GM21526 (cell line): ENCODE measurements at regions not wholly inside any gene's neighbourhood (a gene's known extent, or its start where the extent isn't known, plus 50 kb on each side); places are given as distances from the start of the nearest gene placed in this dataset.

Source experiments
- ATAC-seq: cut with Tn5 transposase; IDR thresholded peaks from one replicate; pipeline ENCODE4 v1.9.1; 2021; ENCODE audit warnings: moderate library complexity; ENCODE audit not compliant: unreplicated experiment, low FRiP score

- no peak for ATAC-seq
Measured at GRCh38 chr16:80027007-80027965, 426.7 kb upstream of the MAF start.

GRCh38 chr16:80025236-80025635 lies 424.7 kb upstream of the MAF start:
- no peak for ATAC-seq

- ATAC-seq: no peak
Measured at GRCh38 chr16:80024443-80024842, 423.9 kb upstream of the MAF start.

DNA sequence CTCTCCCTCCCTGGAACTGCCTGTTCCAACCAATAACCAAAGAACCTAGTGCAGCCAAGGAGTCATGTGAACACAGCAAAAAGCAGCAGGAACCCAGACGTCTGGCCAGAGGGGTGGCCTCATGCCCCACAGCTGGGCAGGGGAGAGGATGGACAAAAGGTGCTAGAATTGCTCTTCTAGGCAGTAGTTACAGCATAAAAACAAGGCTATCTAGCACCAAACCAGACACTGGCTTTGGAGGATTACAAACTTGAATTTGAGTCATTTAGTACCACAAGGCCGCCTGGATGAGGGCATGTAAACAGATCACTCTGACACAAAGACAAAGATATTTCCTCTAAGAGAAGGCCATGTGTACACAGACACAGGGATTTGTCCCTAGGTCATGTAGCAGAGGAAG lies 423.3 kb upstream of the MAF start:
- no peak for ATAC-seq

DNA sequence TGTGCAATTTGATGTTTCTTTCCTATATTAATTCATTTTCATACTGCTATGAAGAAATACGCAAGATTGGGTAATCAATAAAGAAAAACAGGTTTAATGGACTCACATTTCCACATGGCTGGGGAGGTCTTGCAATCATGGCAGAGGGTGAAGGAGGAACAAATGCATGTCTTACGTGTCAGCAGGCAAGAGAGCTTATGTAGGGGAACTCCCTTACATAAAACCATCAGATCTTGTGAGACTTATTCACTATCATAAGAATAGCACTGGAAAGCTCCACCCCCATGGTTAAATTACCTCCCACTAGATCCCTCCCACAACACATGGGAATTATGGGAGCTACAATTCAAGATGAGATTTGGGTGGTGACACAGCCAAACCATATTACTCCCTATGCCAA lies 418.9 kb upstream of the MAF start:
- ATAC-seq: no peak

DNA sequence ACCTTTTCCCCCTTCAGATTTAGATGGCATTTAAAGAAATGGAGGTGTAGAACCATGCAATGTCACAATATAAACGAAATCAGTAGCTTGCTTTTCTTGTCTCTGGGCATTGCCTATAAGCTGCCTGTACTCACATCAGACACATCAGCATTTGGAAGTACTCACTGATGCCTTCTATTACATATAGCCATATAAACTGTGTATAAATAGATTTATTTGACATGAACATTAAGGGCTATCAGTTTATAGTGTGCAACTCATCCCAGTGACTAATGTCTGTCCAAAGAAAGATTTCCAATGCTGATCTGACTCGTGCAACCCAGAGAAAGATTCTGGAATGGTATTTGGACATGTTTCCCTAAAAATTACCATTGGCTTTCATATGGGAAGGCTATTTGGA lies 417.9 kb upstream of the MAF start:
- ATAC-seq: no peak

DNA sequence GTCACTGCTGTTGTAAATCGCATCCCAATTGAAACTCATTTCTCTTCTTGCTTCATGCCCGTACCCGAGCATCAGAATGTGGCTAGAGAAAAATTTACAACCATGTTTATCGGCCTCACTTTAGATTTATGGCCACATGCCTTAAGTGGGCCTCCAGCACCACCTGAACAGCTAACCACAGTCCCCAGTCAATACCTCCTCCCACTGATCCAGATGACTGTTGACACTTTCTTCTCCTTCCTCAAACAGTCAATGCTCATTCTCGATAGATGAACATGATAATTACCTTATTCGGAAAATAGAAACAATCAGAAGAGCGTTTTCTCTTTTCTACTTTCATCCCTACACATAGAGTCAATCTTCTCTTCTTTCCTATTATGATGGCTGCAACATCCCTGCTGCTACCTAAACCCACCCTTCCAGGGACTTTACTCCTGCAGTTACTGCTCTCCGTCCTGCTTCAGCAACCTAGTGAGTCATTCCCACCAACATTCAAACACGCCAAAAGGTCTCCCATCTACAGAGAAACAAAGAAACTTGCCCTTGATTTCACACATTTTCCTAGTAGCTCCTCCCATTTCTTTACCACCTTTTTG lies 416.3 kb upstream of the MAF start:
- no peak for ATAC-seq

DNA sequence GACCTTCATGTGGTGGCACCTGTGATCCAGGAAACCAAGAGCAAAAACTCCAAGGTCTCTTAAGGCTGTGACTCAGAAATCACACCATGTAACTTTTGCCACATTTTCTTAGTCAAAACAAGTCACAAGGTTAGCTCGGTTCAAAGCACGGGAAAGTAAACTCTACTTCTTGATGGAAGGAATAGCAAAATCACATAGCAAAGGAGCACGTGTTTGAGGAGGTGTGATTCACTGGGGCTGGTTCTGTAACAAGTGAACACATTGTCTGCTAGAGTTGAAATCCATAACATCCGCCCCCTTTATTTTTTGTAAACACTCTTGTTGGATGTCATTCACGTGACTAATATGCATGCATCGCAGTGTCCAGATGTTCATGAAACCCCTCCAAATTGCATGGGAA lies 415.0 kb upstream of the MAF start:
- ATAC-seq: no peak

GRCh38 chr16:80014241-80014939 lies 413.9 kb upstream of the MAF start:
- ATAC-seq: no peak

DNA sequence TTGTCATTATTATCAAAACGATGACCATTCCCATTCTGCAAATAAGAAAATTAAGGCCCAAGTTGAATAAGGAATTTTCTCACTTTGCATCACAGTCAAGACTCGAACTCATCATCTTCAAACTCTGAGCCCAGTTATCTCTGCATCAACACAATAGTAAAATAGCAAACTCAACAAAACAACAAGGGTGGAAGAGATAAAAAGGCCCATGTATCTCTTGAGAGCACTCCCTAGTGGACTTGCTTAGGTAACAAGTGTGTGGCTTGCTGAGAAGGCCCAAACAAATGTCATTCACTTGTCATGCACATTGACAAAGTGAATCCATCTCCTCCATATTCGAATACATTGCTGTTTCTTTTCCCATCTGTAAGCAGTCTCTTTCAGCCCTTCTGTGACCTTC lies 412.0 kb upstream of the MAF start:
- no peak for ATAC-seq

DNA sequence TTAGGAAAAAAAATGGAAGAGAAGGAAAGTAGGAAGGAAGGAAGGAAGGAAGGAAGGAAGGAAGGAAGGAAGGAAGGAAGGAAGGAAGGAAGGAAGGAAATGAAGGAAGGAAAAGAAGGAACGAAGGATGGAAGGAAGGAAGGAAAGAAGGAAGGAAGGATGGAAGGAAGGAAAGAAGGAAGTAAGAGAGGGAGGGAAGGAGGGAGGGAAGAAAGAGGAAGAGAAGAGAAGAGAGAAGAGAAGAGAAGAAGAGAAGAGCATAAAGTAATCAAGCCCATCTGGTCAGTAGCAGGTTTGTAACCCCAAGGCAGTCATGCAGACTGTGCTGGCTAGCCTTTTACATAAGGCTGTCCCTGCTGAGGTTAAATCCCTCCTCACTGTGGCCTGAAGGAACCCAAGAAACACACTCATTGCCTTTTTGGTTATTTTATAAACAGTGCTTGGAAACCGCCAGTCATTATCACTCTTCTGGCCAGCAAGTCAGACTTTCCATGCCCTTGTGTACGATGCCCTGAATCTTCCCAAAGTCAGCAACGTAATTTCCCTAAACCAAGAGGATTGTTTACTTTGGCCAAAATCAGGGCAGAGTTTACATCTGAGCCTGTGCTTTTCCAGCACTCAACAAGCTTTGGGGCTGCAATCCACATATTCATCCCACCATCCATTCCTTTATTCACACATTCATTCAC lies 409.6 kb upstream of the MAF start:
- ATAC-seq: no peak

DNA sequence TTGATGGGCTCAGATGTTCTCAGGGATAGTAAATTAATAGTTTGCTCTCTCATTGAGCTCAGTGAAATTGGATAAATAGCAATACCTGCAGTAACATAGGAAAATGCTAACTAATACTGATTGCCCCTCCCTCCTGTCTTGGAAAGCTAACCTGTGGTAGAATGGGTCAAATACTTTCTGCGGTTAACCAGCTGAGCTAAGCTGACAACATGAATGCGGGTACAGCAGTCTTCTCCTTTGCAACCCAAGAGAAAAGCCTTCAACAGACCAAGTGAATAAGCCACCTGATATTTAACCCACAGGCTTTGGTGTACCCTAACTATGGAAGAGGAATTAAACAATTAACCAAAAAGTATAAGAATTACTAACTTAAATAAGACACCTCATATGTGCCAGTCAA lies 408.3 kb upstream of the MAF start:
- no peak for ATAC-seq

DNA sequence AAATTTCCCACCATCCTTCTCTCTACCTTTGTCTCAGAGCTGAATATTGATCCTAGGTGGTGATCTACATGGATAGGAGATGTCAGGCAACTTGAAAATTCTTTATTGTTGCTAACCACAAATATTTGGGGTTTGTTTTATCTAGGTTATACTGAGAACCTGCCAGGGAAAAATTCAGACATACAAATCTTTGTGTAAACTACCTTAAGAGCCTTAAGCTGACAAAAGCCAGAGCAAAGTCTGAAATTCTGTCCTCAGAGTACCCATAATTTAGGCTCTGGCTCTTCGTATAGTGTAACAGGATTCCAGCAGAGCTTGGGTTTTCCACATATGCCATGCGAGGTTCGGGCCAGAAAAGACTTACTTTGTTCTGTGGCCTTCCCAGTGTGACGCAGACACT lies 406.7 kb upstream of the MAF start:
- no peak for ATAC-seq

DNA sequence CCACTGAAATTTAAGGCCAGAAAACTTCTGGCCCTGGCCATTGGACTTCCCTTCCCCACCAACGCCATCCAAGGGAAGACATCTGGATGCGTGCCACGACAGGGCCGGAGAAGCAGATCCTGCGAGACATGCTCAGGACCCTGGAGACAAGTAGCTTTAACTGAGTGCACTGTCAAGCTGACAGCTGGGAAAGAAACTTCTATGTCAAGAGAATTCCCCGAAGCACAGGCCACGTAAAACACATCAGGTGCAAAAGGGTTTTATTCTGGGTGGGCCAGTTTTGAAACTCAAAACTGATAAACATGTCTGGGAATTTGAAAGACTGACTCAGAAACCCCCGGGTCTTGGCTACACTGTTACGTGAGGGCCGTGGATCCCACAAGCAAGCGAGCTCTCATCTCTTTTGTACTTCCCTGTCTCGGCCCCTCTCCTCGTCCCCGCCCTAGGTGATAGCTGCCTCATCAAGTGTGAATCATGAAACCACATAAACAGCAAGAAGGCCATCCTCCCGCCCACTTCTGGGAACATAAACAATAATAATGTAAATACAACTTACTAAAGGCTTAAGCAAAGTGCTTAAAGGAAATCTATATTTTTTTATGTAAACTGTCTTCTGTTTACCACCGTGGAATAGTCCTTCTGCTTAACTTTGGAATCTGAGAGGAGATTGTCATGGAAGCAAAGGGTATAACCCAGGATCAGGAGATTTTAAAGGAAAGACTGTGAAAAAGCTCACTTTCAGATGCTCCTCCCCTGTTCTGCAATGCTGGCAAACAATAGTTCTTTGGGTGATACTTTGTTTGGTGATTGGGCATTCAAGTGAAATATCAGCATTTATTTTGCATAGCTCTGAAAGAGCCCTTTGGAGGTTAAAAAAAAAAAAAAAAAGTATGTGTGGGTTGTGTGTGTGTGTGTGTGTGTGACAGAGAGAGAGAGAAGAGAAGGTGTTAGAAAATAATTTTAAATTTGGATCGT lies 406.0 kb upstream of the MAF start:
- ATAC-seq: no peak

DNA sequence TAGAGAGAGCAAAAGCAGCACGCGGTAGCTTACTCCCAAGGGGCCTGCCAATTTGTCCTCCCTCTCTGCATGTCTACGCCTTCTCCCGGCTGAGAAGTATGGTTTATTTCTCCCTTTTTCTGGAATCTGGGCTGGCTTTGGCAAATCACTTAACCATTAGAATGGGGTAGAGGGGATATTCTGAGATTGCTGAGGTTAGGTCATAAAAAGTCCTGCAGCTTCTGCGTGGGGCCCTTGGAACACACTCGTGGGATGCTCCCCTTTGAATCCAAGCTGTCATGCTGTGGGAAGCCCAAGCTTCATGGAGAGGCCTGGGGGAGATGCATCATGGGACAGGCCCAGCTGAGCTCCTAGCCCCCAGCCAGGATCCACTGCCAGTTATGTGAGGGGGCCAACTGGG lies 403.6 kb upstream of the MAF start:
- ATAC-seq: no peak

DNA sequence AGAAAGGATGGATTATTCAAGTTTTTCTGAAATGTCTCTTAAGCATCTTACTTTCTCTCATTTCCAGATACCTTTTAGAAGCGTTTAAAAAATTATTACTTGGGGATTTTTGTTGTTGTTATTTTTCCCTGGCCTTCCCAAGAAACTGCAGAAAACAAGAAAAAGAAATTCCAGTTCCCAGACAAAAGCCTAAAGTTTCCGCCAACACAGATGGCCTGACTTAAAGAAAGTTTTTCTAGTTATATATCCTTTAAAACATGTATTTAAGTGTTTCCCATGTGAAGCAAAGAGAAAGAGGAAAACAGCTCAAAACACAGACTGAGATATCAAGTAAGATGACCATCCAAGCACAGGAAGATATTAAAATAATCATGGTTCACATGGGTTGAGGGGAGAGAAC lies 401.7 kb upstream of the MAF start:
- no peak for ATAC-seq

DNA sequence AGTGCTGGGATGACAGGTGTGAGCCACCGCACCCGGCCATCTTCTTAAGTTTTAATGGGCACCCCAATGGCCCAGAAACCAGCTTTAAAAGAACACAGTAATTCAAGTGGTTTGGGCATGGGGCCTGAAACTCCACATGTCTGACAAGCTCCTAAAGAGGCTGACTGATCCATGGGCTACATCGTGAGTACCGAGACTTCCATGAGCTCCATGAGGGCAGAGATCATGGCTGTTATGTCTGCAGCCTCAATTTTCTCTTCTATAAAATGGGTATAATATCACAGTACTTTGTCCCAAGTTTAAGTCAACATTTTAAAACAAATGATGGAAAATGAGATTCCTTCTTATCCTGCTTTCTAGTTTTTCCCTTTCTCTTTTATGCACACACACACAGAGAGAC lies 397.6 kb upstream of the MAF start:
- no peak for ATAC-seq

GRCh38 chr16:79997257-79997656 lies 396.7 kb upstream of the MAF start:
- no peak for ATAC-seq

DNA sequence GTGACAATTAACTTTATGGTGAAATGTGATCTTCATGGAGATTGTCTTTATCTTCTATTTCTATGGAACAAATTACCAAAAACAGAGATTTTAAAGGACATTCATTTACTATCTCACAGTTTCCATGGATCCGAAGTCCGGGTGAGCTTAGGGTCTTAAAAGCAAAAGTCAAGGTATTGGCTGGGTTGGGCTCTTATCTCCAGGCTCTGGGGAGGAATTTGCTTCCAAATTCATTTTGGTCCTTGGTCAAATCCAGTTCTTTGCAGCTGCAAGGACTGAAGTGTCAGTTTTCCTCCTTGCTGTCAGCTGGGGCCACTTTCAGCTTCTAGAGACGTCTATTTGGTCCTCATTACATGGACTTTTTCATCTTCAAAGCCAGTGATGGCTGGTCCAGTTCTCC lies 395.8 kb upstream of the MAF start:
- no peak for ATAC-seq

- no peak for ATAC-seq
Measured at GRCh38 chr16:79995315-79995714, 394.8 kb upstream of the MAF start.
